HL-60 (cell line): ENCODE measurements at regions not wholly inside any gene's neighbourhood (a gene's known extent, or its start where the extent isn't known, plus 50 kb on each side); places are given as distances from the start of the nearest gene placed in this dataset.

Source experiments
- DNase-seq, 2 experiments: peaks; one replicate each; pipeline ENCODE4 v3.0.0-alpha.2; 2010 to 2020; ENCODE audit warnings: low read depth in 1 of 2, low spot score in 1 of 2
- H3K27ac ChIP-seq: fragments of 250-450 bp; sonication (Bioruptor Pico); replicated peaks from 2 replicates; pipeline ENCODE4 v1.5.1; 2020; ENCODE audit warnings: mild to moderate bottlenecking, moderate library complexity
- H3K27me3 ChIP-seq: fragments of 250-450 bp; sonication (Bioruptor Pico); 2 replicates; pipeline ENCODE4 v1.5.1; 2021; ENCODE audit warnings: mild to moderate bottlenecking, moderate library complexity; ENCODE audit not compliant: insufficient read depth, poor library complexity, severe bottlenecking
- H3K4me3 ChIP-seq: replicated peaks from 2 replicates; pipeline ENCODE4 v1.5.1; 2011; ENCODE audit warnings: mild to moderate bottlenecking, control low read depth, low read length; ENCODE audit not compliant: insufficient read depth
- GABPA ChIP-seq: IDR thresholded peaks from 2 replicates; pipeline ENCODE4 v1.6.1; 2012; ENCODE audit warnings: low read depth
- POLR2AphosphoS5 ChIP-seq: IDR thresholded peaks from 2 replicates; pipeline ENCODE4 v1.6.1; 2012; ENCODE audit warnings: low read depth
- SPI1 ChIP-seq: IDR thresholded peaks from 2 replicates; pipeline ENCODE4 v1.6.1; 2012; ENCODE audit warnings: low read depth, mild to moderate bottlenecking, borderline replicate concordance
- TF ChIP-seq, protein P1 (sequence below): IDR thresholded peaks from one replicate; pipeline ENCODE4 v1.5.1; 2011; ENCODE audit warnings: low read length, control low read depth, inconsistent platforms; ENCODE audit not compliant: insufficient read depth
- TF ChIP-seq, protein P2 (sequence below): IDR thresholded peaks from 2 replicates; pipeline ENCODE4 v1.6.1; 2012; ENCODE audit warnings: low read depth; ENCODE audit not compliant: insufficient replicate concordance

DNA sequence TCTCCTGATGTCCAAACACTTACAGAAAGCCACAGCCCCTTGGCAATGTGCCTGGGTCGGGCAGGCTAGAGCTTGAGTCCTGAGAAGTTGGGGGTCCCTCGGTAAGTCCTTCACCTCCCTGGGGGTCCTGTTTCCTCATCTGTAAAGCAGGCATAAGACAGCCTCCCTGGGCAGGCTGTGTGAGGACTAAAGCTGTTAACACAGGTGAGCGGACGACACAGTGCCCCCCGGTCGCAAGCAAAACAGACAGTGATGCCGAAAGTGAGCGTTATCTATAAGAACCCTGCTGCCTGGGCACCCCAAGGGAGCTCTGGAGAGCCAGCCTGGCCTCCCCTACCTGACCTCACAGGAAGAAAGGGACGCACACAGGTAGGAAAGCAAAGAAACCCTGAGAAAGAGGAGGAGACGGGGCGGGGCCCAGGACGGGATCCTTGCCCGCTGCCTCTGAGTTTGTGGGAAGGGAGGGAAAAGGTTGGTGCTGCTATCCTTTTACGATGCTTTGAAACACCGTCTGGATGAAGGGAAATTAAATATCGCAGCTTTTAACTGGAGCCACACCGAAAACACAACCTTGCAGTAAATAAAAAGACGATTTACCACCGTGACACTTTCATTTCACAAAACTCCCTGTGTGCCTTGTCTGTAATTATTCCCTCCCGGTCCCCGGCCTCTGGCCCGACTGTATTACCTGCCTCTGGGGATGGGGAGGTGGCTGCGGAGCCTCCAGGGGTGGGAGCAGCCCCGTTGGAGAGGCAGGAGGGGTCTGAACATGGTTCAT is 67.1 kb downstream of the ENGASE start:
- DNase-seq: no peak
- Histone ChIP-seq H3K27ac (no peak overlapping the region), H3K27me3 (peaks cover 12% of the 10 kb centered on the region), H3K4me3 (no peak overlapping the region)
- TF ChIP-seq SPI1 (no peak), GABPA (no peak), POLR2AphosphoS5 (no peak)
- TF ChIP-seq, protein P1, sequence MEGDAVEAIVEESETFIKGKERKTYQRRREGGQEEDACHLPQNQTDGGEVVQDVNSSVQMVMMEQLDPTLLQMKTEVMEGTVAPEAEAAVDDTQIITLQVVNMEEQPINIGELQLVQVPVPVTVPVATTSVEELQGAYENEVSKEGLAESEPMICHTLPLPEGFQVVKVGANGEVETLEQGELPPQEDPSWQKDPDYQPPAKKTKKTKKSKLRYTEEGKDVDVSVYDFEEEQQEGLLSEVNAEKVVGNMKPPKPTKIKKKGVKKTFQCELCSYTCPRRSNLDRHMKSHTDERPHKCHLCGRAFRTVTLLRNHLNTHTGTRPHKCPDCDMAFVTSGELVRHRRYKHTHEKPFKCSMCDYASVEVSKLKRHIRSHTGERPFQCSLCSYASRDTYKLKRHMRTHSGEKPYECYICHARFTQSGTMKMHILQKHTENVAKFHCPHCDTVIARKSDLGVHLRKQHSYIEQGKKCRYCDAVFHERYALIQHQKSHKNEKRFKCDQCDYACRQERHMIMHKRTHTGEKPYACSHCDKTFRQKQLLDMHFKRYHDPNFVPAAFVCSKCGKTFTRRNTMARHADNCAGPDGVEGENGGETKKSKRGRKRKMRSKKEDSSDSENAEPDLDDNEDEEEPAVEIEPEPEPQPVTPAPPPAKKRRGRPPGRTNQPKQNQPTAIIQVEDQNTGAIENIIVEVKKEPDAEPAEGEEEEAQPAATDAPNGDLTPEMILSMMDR: no peak
- TF ChIP-seq, protein P2, sequence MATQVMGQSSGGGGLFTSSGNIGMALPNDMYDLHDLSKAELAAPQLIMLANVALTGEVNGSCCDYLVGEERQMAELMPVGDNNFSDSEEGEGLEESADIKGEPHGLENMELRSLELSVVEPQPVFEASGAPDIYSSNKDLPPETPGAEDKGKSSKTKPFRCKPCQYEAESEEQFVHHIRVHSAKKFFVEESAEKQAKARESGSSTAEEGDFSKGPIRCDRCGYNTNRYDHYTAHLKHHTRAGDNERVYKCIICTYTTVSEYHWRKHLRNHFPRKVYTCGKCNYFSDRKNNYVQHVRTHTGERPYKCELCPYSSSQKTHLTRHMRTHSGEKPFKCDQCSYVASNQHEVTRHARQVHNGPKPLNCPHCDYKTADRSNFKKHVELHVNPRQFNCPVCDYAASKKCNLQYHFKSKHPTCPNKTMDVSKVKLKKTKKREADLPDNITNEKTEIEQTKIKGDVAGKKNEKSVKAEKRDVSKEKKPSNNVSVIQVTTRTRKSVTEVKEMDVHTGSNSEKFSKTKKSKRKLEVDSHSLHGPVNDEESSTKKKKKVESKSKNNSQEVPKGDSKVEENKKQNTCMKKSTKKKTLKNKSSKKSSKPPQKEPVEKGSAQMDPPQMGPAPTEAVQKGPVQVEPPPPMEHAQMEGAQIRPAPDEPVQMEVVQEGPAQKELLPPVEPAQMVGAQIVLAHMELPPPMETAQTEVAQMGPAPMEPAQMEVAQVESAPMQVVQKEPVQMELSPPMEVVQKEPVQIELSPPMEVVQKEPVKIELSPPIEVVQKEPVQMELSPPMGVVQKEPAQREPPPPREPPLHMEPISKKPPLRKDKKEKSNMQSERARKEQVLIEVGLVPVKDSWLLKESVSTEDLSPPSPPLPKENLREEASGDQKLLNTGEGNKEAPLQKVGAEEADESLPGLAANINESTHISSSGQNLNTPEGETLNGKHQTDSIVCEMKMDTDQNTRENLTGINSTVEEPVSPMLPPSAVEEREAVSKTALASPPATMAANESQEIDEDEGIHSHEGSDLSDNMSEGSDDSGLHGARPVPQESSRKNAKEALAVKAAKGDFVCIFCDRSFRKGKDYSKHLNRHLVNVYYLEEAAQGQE: no peak

DNA sequence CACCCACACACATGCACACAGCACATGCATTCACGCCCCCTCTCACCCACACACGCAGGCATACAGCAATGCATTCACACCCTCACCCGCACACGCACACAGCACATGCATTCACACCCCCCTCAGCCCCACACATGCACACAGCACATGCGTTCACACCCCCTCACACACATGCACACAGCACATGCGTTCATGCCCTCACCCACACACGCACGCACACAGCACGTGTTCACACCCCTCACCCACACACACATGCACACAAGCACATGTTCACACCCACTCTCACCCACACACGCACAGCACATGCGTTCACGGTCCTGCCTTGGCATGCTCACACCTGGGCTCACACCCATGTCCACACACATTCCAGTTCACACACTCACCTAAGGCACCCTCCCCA is 64.2 kb downstream of the ENGASE start:
- Histone ChIP-seq H3K4me3 (no peak overlapping the region), H3K27ac (no peak overlapping the region), H3K27me3 (peaks cover 19% of the 10 kb centered on the region)
- TF ChIP-seq POLR2AphosphoS5 (no peak), GABPA (no peak), SPI1 (no peak)
- TF ChIP-seq, protein P1: no peak
- TF ChIP-seq, protein P2: no peak
- no peak for DNase-seq

DNA sequence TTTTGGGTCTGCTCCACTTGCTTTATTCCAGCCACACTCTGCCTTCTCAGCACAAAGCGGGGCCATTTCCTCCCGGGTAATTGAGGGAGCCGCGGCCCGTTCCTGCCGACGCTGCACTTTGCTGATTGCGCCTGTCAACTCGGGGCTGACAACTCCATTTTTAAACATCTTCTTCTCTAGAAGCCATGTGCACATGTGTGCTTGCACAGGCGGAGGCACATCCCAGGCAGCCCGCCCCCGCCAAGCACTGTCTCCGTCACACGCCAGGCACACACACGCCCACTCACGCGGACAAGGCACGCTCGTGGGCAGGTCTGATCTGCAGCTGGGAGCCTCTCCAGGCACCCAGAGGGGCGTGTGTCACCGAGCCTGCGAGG is 63.2 kb downstream of the ENGASE start:
- Histone ChIP-seq H3K27ac (no peak overlapping the region), H3K4me3 (no peak overlapping the region), H3K27me3 (peaks cover 21% of the 10 kb centered on the region)
- TF ChIP-seq, protein P2: no peak
- no peak for TF ChIP-seq GABPA
- TF ChIP-seq SPI1: no peak
- TF ChIP-seq, protein P1: no peak
- TF ChIP-seq POLR2AphosphoS5: no peak
- DNase-seq: no peak
